IMR-90 (cell line): ENCODE measurements at regions not wholly inside any gene's neighbourhood (a gene's known extent, or its start where the extent isn't known, plus 50 kb on each side); places are given as distances from the start of the nearest gene placed in this dataset.

Experiments used
- ATAC-seq: fragments of 200-7000 bp; cut with Tn5 transposase; 2 replicates; pipeline ENCODE4 v1.9.1; 2020; ENCODE audit warnings: low read depth, mild to moderate bottlenecking, moderate library complexity
- BruUV-seq: library from RNA; stranded (reverse); fragments of 400-500 nt; replicated peaks from 2 replicates; lab custom pipeline; 2021; lab: Mats Ljungman, UMichigan
- CTCF ChIA-PET: fragments of 300-600 bp; formaldehyde crosslinking; extraction: SDS; loops from one replicate; lab custom pipeline; 2021; ENCODE audit warnings: antibody characterized with exemption; lab: Yijun Ruan, JAX
- POLR2A ChIA-PET: fragments of 300-600 bp; sonication (Branson Sonifier 250); formaldehyde crosslinking; loops from one replicate; lab custom pipeline; 2022; ENCODE audit warnings: antibody characterized with exemption; ENCODE audit not compliant: unreplicated experiment; lab: Charles Lee
- DNase-seq: peaks from one replicate; pipeline ENCODE4 v3.0.0; 2013
- H2AFZ ChIP-seq: replicated peaks from 2 replicates; pipeline ENCODE3; 2013; ENCODE audit warnings: low read length, mild to moderate bottlenecking; ENCODE audit not compliant: poor library complexity
- H2AK5ac ChIP-seq: 2 replicates; pipeline ENCODE4 v1.6.1; 2013; ENCODE audit warnings: low read depth, low read length, inconsistent platforms
- H2AK9ac ChIP-seq: replicated peaks from 2 replicates; pipeline ENCODE3; 2013; ENCODE audit warnings: mild to moderate bottlenecking, low read depth, low read length, moderate library complexity; ENCODE audit not compliant: poor library complexity
- H2BK120ac ChIP-seq: 2 replicates; pipeline ENCODE4 v1.6.1; 2013; ENCODE audit warnings: low read depth, low read length, inconsistent platforms
- H2BK15ac ChIP-seq: 3 replicates; pipeline ENCODE4 v1.6.1; 2013; ENCODE audit warnings: low read depth, low read length, inconsistent platforms
- H2BK20ac ChIP-seq: 2 replicates; pipeline ENCODE4 v1.6.1; 2013; ENCODE audit warnings: low read depth, mild to moderate bottlenecking, inconsistent platforms, low read length, moderate library complexity
- H2BK5ac ChIP-seq: 2 replicates; pipeline ENCODE4 v1.6.1; 2013; ENCODE audit warnings: mild to moderate bottlenecking, low read depth, low read length, inconsistent platforms; ENCODE audit not compliant: poor library complexity, severe bottlenecking
- H3K14ac ChIP-seq: replicated peaks from 2 replicates; pipeline ENCODE4 v1.6.1; 2013; ENCODE audit warnings: low read depth, low read length, inconsistent platforms
- H3K18ac ChIP-seq: 2 replicates; pipeline ENCODE4 v1.6.1; 2013; ENCODE audit warnings: low read depth, low read length, control low read depth
- H3K23ac ChIP-seq: 2 replicates; pipeline ENCODE4 v1.6.1; 2013; ENCODE audit warnings: low read depth, low read length, inconsistent platforms
- H3K27ac ChIP-seq: 2 replicates; pipeline ENCODE4 v1.5.1; 2013; ENCODE audit warnings: mild to moderate bottlenecking, control low read depth, low read length; ENCODE audit not compliant: insufficient read depth
- H3K27me3 ChIP-seq: 2 replicates; pipeline ENCODE4 v1.6.1; 2013; ENCODE audit warnings: low read length; ENCODE audit not compliant: control insufficient read depth, insufficient read depth
- H3K36me3 ChIP-seq: 2 replicates; pipeline ENCODE4 v1.6.1; 2013; ENCODE audit warnings: low read length, mixed read lengths; ENCODE audit not compliant: control insufficient read depth, insufficient read depth
- H3K4ac ChIP-seq: 2 replicates; pipeline ENCODE4 v1.6.1; 2013; ENCODE audit warnings: low read depth, low read length, inconsistent platforms
- H3K4me1 ChIP-seq: 2 replicates; pipeline ENCODE4 v1.6.1; 2013; ENCODE audit warnings: low read length, mixed read lengths; ENCODE audit not compliant: control insufficient read depth, insufficient read depth
- H3K4me2 ChIP-seq: 2 replicates; pipeline ENCODE4 v1.6.1; 2013; ENCODE audit warnings: low read depth, mild to moderate bottlenecking, control low read depth, low read length, moderate library complexity
- H3K4me3 ChIP-seq: 2 replicates; pipeline ENCODE4 v1.5.1; 2013; ENCODE audit warnings: low read depth, mild to moderate bottlenecking, control low read depth, low read length, moderate library complexity; ENCODE audit not compliant: insufficient read depth
- H3K56ac ChIP-seq: 2 replicates; pipeline ENCODE4 v1.6.1; 2013; ENCODE audit warnings: low read length, inconsistent platforms; ENCODE audit not compliant: insufficient read depth; ENCODE audit errors: extremely low read depth
- H3K79me1 ChIP-seq, 2 experiments: 2 replicates each; pipeline ENCODE4 v1.6.1; 2013; ENCODE audit warnings: low read length in 2 of 2, inconsistent platforms in 1 of 2, low read depth in 1 of 2
- H3K9ac ChIP-seq: 2 replicates; pipeline ENCODE4 v1.6.1; 2013; ENCODE audit warnings: low read depth, low read length, control low read depth
- H3K9me1 ChIP-seq: 2 replicates; pipeline ENCODE4 v1.6.1; 2013; ENCODE audit warnings: low read length, inconsistent platforms; ENCODE audit not compliant: insufficient read depth
- H3K9me3 ChIP-seq: 2 replicates; pipeline ENCODE4 v1.6.1; 2013; ENCODE audit warnings: low read length; ENCODE audit not compliant: control insufficient read depth, insufficient read depth
- H4K20me1 ChIP-seq: 2 replicates; pipeline ENCODE4 v1.6.1; 2013; ENCODE audit warnings: low read length, inconsistent platforms; ENCODE audit not compliant: insufficient read depth
- H4K5ac ChIP-seq: 2 replicates; pipeline ENCODE4 v1.6.1; 2013; ENCODE audit warnings: mild to moderate bottlenecking, low read depth, low read length, control low read depth
- H4K8ac ChIP-seq, 2 experiments: 2 replicates each; pipeline ENCODE4 v1.6.1; 2013; ENCODE audit warnings: low read depth in 2 of 2, low read length in 2 of 2, control low read depth in 1 of 2, inconsistent platforms in 1 of 2
- H4K91ac ChIP-seq: 2 replicates; pipeline ENCODE4 v1.6.1; 2013; ENCODE audit warnings: low read depth, low read length, inconsistent platforms; ENCODE audit not compliant: insufficient read depth
- SMC3 ChIP-seq: fragments of 150-350 bp; IDR thresholded peaks from 2 replicates; pipeline ENCODE4 v1.6.1; 2016; ENCODE audit warnings: low read depth, mild to moderate bottlenecking, antibody characterized with exemption, low read length, moderate library complexity
- WGBS, 2 experiments: methylation state at CpG; one replicate each; pipeline versions ENCODE4 v1.1.5 to v1.1.7; 2013; ENCODE audit warnings: missing lambda C conversion rate in 2 of 2; ENCODE audit not compliant: insufficient read length in 1 of 2; ENCODE audit errors: extremely low coverage in 2 of 2; 5-methylcytosine and 5-hydroxymethylcytosine counted together
- dilution Hi-C: fragments of 300-500 bp; cut with HindIII; formaldehyde crosslinking; loops from one replicate; pipeline ENCODE4 v1.14.3; 2018; ENCODE audit warnings: low sequenced_read_pairs; ENCODE audit not compliant: unreplicated experiment
- in situ Hi-C: fragments of 300-500 bp; cut with MboI; formaldehyde crosslinking; loops from 3 replicates; pipeline ENCODE4 v1.14.3; 2019; ENCODE audit warnings: low sequenced_read_pairs, inconsistent platforms, mixed read lengths
- intact Hi-C: fragments of 100-400 bp; cut with micrococcal nuclease; formaldehyde crosslinking; loops from 2 replicates; pipeline ENCODE4 v1.10.0; 2022

GRCh38 chr15:62465173-62465572 is 300.1 kb upstream of the C2CD4B start:
- H3K9ac ChIP-seq, result peak overlapping the region; percentile 46
- peak overlapping the region; percentile 34 for H3K18ac ChIP-seq
- H3K4me2 ChIP-seq, result peak overlapping the region; percentile 20
- H3K27ac ChIP-seq, result peak overlapping the region; percentile 75
- intact Hi-C loops (loop anchor here (2.0 kb wide), 2 partner anchors 74 to 278 kb away; partner anchors contain the start of gene TLN2), in situ Hi-C loops (no loop called here), dilution Hi-C loops (no loop called here)
- WGBS, 2 experiments, result no CpG with 5 or more reads among the region's 12 CpGs
- H2BK120ac ChIP-seq, result peak overlapping the region; percentile 86
- peak overlapping the region; percentile 83 for H2BK15ac ChIP-seq
- peak overlapping the region; percentile 41 to 67; a peak in 3 of 4 replicates for H4K8ac ChIP-seq
- H3K4me3 ChIP-seq, result no peak overlapping the region
- H2AK5ac ChIP-seq, result peak overlapping the region; percentile 71; the same call in 1 of the 2 replicates
- H3K4me1 ChIP-seq, result peaks cover 19% of the 10 kb centered on the region
- peak overlapping the region; percentile 26; the same call in 1 of the 2 replicates for H3K23ac ChIP-seq
- no peaks in the 10 kb centered on the region for H4K20me1 ChIP-seq
- peak overlapping the region; percentile 44; the same call in 1 of the 2 replicates for H3K56ac ChIP-seq
- ChIA-PET POLR2A (no interaction called here), CTCF (no interaction called here)
- H2BK20ac ChIP-seq, result peak overlapping the region; percentile 68
- no TSS peak for BruUV-seq
- ATAC-seq (no peak), DNase-seq (no peak)
- no peaks in the 10 kb centered on the region for H3K9me3 ChIP-seq
- peaks cover 9% of the 10 kb centered on the region; the same call in 1 of the 2 replicates for H3K9me1 ChIP-seq
- no peaks in the 10 kb centered on the region for H3K27me3 ChIP-seq
- peak overlapping the region; percentile 77 for H4K91ac ChIP-seq
- H3K36me3 ChIP-seq, result no peaks in the 10 kb centered on the region
- peak overlapping the region; percentile 29 for H2AFZ ChIP-seq
- H4K5ac ChIP-seq, result peak overlapping the region; percentile 31
- H2BK5ac ChIP-seq, result peak overlapping the region; percentile 14
- no peak overlapping the region for H2AK9ac ChIP-seq
- peak overlapping the region; percentile 75 for H3K14ac ChIP-seq
- peak overlapping the region; percentile 73 for H3K4ac ChIP-seq
- peaks cover 20 to 36% of the 10 kb centered on the region in 2 experiments for H3K79me1 ChIP-seq
- TF ChIP-seq SMC3, result no peak
